Adrenal gland (tissue), 5 donors: ENCODE measurements at regions not wholly inside any gene's neighbourhood (a gene's known extent, or its start where the extent isn't known, plus 50 kb on each side); places are given as distances from the start of the nearest gene placed in this dataset.

Experiments
- CTCF ChIP-seq, 6 experiments: fragments of 450-650 bp in 4 of 6; fragments of 200-600 bp in 2 of 6; sonication (generic) in 1 of 6; IDR thresholded peaks; 1 replicate in 5 of 6; 2 replicates in 1 of 6; pipeline versions ENCODE4 v1.5.1 to v1.8.0; 2016 to 2021; ENCODE audit warnings: antibody characterized with exemption in 6 of 6, mild to moderate bottlenecking in 2 of 6, moderate library complexity in 1 of 6
- POLR2A ChIP-seq, 2 donors: fragments of 450-650 bp; IDR thresholded peaks; one replicate each; pipeline ENCODE4 v1.6.1; 2017; ENCODE audit warnings: antibody characterized with exemption in 2 of 2, mild to moderate bottlenecking in 2 of 2, moderate library complexity in 1 of 2
- donor health status: DM: no; HTN: no; CAD: no.

DNA sequence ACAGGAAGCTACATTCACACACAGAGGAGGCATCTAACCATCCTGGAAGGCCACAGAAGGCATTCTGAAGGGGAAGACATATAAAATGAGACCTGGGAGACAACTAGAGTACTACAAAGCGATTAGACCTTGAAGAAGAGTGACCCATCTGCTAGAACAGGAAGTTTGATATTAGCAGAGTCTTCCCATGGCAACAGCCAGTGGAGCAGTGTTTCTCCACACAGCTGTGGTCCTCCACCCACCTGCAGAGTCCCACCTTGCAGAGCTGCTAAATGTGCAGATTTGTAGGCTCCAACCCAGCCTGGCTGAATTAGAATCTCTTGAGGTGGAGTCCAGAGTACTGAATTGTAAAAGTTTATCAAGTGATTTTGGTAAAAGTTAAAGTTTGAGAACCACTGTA, 267.0 kb downstream of the CETN3 start:
- no peak for TF ChIP-seq CTCF (IDR thresholded peaks at IDR 0.05)
- no peak for TF ChIP-seq POLR2A (IDR thresholded peaks at IDR 0.05)
